Stimulated activated CD8-positive, alpha-beta memory T cell treated with anti-CD3 and anti-CD28 coated beads, Interleukin-4, amount 100 ng/mL, for 48 hours (primary cell): ENCODE measurements at regions not wholly inside any gene's neighbourhood (a gene's known extent, or its start where the extent isn't known, plus 50 kb on each side); places are given as distances from the start of the nearest gene placed in this dataset.
"Not testable (repeated sequence)": the region's sequence is repeated elsewhere in the genome, so short reads cannot be mapped to it uniquely, and the experiment has no call there.

Source experiments
- DNase-seq: peaks from one replicate; pipeline ENCODE4 v3.0.0-alpha.2; 2020

GRCh38 chr2:3034856-3035255 lies 342.8 kb downstream of the EIPR1 start:
- no peak for DNase-seq

GRCh38 chr2:3034396-3034795 lies 343.2 kb downstream of the EIPR1 start:
- DNase-seq: no peak

GRCh38 chr2:3033315-3033714 lies 344.3 kb downstream of the EIPR1 start:
- DNase-seq: no peak

GRCh38 chr2:3030791-3031190 lies 346.8 kb downstream of the EIPR1 start:
- not testable (repeated sequence) for DNase-seq

GRCh38 chr2:3025984-3026383 lies 351.6 kb downstream of the EIPR1 start:
- no peak for DNase-seq

GRCh38 chr2:3025261-3025660 lies 352.4 kb downstream of the EIPR1 start:
- no peak for DNase-seq

- DNase-seq: no peak
Measured at GRCh38 chr2:3024401-3024935, 353.1 kb downstream of the EIPR1 start.

- no peak for DNase-seq
Measured at GRCh38 chr2:3023531-3023930, 354.1 kb downstream of the EIPR1 start.

GRCh38 chr2:3022841-3023372 lies 354.7 kb downstream of the EIPR1 start:
- no peak for DNase-seq

- DNase-seq: no peak
Measured at GRCh38 chr2:3021720-3022119, 355.9 kb downstream of the EIPR1 start.

- no peak for DNase-seq
Measured at GRCh38 chr2:3010001-3010400, 367.6 kb downstream of the EIPR1 start.

GRCh38 chr2:3009483-3009882 lies 368.1 kb downstream of the EIPR1 start:
- no peak for DNase-seq

- no peak for DNase-seq
Measured at GRCh38 chr2:3009005-3009404, 368.6 kb downstream of the EIPR1 start.

- no peak for DNase-seq
Measured at GRCh38 chr2:3008561-3008960, 369.1 kb downstream of the EIPR1 start.

- no peak for DNase-seq
Measured at GRCh38 chr2:3007135-3007534, 370.5 kb downstream of the EIPR1 start.

- DNase-seq: no peak
Measured at GRCh38 chr2:3005859-3006501, 371.6 kb downstream of the EIPR1 start.

GRCh38 chr2:3001615-3002560 lies 375.7 kb downstream of the EIPR1 start:
- DNase-seq: no peak

GRCh38 chr2:3000968-3001367 lies 376.6 kb downstream of the EIPR1 start:
- no peak for DNase-seq

GRCh38 chr2:3000125-3000524 lies 377.5 kb downstream of the EIPR1 start:
- DNase-seq: no peak

- no peak for DNase-seq
Measured at GRCh38 chr2:2998971-2999370, 378.6 kb downstream of the EIPR1 start.

GRCh38 chr2:2993172-2993692 lies 384.4 kb downstream of the EIPR1 start:
- DNase-seq: no peak

- DNase-seq: no peak
Measured at GRCh38 chr2:2992634-2993033, 385.0 kb downstream of the EIPR1 start.

GRCh38 chr2:2985020-2985419 lies 392.6 kb downstream of the EIPR1 start:
- DNase-seq: no peak

GRCh38 chr2:2981000-2981399 lies 396.6 kb downstream of the EIPR1 start:
- DNase-seq: no peak
